GM12874 (cell line): ENCODE measurements at regions not wholly inside any gene's neighbourhood (a gene's known extent, or its start where the extent isn't known, plus 50 kb on each side); places are given as distances from the start of the nearest gene placed in this dataset.

Source experiments
- TF ChIP-seq, protein P1 (sequence below): IDR thresholded peaks from 2 replicates; pipeline ENCODE4 v1.5.1; 2011; ENCODE audit warnings: low read depth, mild to moderate bottlenecking, control low read depth, low read length, moderate library complexity; ENCODE audit not compliant: insufficient read depth

DNA sequence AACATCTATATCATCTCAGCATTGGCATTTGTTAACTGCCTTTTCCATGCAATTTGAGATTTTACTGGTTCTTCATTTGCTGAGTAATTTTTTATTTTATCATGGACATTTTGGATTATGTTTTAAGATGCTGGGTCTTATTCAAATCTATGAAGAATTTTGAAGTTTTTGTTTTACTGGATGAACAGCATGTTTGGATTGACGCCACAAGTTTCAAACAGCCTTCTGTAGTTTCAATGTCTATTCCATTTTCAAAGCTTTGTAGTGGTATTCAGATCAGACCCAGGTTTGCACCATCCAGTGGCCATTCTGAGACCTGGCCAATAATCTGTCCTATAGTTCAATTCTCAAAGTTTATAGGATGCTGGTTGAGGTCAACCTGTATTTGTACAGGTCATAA is 148.4 kb upstream of the STMND1 start:
- TF ChIP-seq, protein P1, sequence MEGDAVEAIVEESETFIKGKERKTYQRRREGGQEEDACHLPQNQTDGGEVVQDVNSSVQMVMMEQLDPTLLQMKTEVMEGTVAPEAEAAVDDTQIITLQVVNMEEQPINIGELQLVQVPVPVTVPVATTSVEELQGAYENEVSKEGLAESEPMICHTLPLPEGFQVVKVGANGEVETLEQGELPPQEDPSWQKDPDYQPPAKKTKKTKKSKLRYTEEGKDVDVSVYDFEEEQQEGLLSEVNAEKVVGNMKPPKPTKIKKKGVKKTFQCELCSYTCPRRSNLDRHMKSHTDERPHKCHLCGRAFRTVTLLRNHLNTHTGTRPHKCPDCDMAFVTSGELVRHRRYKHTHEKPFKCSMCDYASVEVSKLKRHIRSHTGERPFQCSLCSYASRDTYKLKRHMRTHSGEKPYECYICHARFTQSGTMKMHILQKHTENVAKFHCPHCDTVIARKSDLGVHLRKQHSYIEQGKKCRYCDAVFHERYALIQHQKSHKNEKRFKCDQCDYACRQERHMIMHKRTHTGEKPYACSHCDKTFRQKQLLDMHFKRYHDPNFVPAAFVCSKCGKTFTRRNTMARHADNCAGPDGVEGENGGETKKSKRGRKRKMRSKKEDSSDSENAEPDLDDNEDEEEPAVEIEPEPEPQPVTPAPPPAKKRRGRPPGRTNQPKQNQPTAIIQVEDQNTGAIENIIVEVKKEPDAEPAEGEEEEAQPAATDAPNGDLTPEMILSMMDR = no peak

DNA sequence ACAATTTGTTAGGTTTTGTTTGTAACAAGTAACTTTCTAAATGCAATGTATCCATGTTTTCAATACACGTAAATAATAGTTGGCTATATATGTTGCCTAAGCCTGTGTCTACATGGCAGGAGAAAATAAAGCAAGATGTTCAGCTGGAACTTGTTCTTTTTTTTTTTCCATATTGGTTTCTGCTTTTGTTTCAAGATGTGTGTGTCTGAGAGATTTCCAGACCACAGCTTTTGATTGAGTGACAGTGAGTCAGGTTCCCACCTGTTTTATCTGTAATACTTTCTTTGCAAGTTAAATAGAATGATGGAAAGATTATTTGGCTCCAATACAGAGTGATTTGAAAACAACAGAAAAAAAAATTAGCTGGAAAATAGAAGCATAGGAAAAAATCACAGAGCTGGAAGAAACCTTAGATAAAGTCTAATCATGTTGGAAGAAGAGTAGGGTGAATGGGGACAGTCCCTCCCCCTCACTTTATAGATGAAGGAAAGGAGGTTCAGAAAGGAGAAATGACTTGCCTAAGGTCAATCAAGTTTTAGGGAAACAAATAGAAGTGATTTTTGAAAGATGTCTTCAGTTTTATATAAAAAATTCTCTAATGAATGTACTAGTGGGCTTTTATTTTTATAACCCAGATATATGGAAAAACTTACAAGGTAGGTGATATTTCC is 150.9 kb upstream of the STMND1 start:
- TF ChIP-seq, protein P1 = no peak

DNA sequence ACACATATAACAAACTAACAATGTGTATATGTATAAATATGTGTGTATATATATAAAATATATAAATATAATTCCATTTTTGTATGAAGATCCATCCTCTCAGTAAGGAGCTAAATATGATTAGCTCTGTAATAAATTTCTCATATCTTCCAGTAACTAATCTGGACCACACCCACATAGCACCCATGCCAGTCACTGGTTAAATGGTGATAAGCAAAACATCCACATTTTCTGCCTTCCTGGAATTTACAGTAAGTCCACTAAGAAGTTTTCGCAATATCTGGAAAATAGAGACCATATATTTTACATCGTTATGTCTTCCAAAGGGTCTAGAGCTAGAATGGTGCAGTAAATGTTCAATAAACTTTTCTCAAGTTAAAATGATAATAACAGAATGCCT is 151.5 kb upstream of the STMND1 start:
- TF ChIP-seq, protein P1 = no peak

DNA sequence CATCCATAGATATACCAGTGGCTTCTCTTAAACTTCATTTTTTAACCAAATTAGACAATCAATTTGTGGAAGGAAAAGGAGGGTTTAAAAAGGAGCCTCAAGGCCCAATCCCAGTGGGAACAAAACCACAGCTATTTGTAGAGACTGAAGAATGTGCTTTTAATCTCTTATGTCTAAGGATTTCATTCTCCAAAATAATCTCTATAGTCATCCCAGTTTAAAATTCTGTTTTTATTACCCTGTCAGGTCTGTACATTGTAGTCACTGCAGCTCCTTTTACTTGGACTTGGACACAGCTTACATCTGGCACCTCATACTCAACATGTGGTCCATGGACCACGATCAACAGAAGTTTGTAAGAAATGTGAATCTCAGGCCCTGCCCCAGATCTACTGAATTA is 152.1 kb upstream of the STMND1 start:
- TF ChIP-seq, protein P1 = no peak

DNA sequence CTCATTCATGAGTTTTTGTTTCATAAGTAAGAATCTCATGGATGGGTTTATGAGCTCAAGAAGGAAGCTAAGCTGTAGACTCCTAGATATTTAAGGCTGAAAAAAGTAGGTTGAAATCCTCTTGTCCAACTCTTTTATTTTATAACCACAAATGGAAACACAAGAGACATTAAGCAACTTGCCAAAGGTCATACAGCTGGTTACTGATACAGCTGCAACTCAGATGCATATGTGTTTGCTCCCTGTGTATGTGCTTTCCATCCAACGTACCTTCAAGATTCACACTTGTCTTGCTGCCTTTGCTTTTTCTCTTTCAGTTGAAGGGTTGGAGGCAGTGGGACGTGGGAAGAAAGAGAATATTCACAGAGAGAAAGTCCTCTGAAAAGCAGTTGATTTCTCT is 153.5 kb upstream of the STMND1 start:
- TF ChIP-seq, protein P1 = no peak

DNA sequence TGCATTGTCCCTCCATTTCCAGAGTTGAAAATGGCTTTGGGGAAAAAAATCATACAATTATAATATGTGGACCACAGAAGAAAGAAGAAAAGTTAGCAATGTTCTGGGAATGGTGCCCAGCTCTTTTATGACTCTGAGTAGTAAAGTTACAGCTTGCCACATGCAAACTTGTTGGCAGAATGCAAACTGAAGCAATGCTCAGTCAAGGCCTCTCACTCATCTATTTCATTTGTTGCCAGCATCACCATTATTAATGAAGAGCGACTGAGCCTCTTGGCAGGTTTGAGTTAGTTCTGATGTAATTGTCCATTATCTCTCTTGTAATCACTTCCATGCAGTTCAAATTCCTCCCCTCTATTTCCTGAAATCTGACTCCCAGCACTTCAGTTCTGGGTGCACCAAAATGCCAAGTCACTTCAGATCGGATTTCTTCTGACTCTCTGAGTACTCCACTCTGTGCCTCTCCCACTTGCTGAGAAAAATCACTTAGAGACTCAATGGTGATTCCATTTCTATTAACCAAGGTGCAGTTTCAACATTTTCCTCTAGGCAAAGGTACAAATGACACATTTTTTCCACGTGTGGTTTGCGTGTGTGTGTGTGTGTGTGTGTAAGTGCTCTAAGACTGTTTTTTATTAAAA is 154.4 kb upstream of the STMND1 start:
- TF ChIP-seq, protein P1 = no peak

DNA sequence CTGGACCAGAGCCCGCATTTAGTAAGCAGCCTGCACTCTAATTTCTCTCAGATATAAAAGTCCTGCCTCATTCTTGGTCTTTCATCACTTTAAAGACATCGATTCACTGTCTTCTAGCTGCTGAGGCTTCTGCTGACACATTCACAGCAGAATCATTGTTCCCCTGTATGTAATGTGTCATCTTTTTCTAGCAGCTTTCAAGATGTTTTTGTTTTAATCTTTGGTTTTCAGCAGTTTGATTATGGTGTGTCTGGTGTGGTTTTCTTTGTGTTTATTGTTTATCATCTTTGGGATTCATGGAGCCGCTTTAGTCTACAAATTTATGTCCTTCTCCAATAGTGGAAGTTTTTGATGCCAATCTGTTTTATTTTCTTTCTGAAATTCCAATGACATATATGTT is 157.3 kb upstream of the STMND1 start:
- TF ChIP-seq, protein P1 = no peak
